ENCODE measurements at regions not wholly inside any gene's neighbourhood (a gene's known extent, or its start where the extent isn't known, plus 50 kb on each side); places are given as distances from the start of the nearest gene placed in this dataset.

DNA sequence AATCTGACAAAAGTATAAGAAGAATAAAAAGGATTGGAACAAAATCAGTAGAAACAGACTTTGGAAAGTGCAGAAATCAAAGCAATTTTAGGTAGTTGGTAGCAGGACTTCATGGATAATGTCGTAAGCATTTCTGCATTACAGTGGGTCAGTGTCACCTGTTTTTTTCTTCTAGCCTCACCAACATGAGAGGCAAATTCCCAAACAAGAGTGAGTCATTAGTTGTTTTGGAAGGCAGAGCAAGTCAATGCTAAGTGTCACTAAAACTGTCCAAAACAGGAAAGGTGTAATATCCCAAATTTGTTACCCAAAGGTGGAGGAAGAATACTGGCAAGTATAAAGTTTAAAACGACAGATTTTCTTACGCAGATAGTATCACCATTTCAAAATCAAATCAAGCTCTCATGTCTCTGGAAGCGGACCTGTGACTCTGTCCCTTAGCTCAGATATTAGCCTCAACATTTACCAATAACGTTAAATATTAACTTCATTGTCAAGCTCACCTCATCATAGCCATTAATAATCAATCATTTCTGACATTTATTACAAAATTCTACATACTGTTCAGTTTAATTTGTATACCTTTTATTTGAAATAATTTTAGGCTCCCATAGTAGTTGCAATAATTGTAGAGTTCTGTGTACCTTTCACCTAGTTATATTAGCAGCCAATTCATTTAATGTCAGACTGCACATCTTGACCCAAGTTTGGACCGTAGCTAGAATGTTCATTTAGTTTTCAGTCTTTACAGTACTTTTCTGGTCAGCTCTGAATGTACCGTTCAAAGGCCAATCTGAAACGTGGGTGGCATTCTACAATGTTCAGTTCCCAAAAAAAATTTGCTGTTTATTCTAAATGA is 901.2 kb upstream of the COX7C start:
- H3K27me3 ChIP-seq (ENCODE audit: insufficient read depth, low read length, poor library complexity, severe bottlenecking): no peaks in the 10 kb centered on the region
- H3K36me3 ChIP-seq (ENCODE audit: insufficient read depth, low read length): no peaks in the 10 kb centered on the region
- no peak for TF ChIP-seq EZH2phosphoT487 (IDR thresholded peaks at IDR 0.05; ENCODE audit: borderline replicate concordance)

DNA sequence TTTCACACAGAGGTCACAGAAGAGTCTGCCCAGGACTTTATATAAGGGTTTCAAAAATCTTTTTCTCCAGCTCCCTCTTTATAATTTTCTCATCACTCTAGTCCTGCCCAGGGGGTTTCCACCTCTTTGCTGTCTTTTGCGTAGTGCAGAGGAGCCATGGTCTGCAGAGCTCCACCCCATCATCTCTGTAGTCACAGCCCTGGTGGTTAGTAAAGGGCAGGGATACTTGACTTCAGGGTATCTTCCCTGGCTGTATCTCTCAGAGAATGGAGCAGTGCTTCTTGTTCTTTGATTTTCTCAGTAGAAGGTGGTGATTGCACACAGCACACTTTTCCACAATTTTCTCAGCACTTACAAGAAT is 900.6 kb upstream of the COX7C start:
- Histone ChIP-seq H3K27me3 (ENCODE audit: insufficient read depth, low read length, poor library complexity, severe bottlenecking) (no peaks in the 10 kb centered on the region), H3K4me3 (ENCODE audit: low read length, poor library complexity, severe bottlenecking) (no peak overlapping the region), H3K36me3 (ENCODE audit: insufficient read depth, low read length) (no peaks in the 10 kb centered on the region), H3K9me2 (replicated peaks; ENCODE audit: low read depth, low read length) (no peaks in the 10 kb centered on the region), H3K79me2 (ENCODE audit: insufficient read depth, low read length) (no peaks in the 10 kb centered on the region), H3K9ac (ENCODE audit: low read depth, low read length, poor library complexity, severe bottlenecking) (no peak overlapping the region), H3K4me1 (ENCODE audit: insufficient read depth, low read length, poor library complexity, severe bottlenecking) (no peaks in the 10 kb centered on the region), H3K9me3 (ENCODE audit: insufficient read depth, low read depth, low read length) (no peaks in the 10 kb centered on the region), H3K4me2 (ENCODE audit: low read depth, low read length, poor library complexity, severe bottlenecking) (no peak overlapping the region), H3F3A (ENCODE audit: low read depth) (no peaks in the 10 kb centered on the region), H4K20me1 (ENCODE audit: insufficient read depth, low read length, poor library complexity, severe bottlenecking) (no peaks in the 10 kb centered on the region), H2AFZ (ENCODE audit: low read length) (no peak overlapping the region)
- no peak for TF ChIP-seq EZH2phosphoT487 (IDR thresholded peaks at IDR 0.05; ENCODE audit: borderline replicate concordance)
- TF ChIP-seq, protein P1, sequence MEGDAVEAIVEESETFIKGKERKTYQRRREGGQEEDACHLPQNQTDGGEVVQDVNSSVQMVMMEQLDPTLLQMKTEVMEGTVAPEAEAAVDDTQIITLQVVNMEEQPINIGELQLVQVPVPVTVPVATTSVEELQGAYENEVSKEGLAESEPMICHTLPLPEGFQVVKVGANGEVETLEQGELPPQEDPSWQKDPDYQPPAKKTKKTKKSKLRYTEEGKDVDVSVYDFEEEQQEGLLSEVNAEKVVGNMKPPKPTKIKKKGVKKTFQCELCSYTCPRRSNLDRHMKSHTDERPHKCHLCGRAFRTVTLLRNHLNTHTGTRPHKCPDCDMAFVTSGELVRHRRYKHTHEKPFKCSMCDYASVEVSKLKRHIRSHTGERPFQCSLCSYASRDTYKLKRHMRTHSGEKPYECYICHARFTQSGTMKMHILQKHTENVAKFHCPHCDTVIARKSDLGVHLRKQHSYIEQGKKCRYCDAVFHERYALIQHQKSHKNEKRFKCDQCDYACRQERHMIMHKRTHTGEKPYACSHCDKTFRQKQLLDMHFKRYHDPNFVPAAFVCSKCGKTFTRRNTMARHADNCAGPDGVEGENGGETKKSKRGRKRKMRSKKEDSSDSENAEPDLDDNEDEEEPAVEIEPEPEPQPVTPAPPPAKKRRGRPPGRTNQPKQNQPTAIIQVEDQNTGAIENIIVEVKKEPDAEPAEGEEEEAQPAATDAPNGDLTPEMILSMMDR (conservative IDR thresholded peaks at IDR 0.05; ENCODE audit: low read length): no peak

More for the DNA sequence above, 901.2 kb upstream of the COX7C start:
- Histone ChIP-seq H3K9ac (ENCODE audit: low read depth, low read length, poor library complexity, severe bottlenecking) (no peak overlapping the region), H4K20me1 (ENCODE audit: insufficient read depth, low read length, poor library complexity, severe bottlenecking) (no peaks in the 10 kb centered on the region), H3K4me1 (ENCODE audit: insufficient read depth, low read length, poor library complexity, severe bottlenecking) (no peaks in the 10 kb centered on the region), H3K4me2 (ENCODE audit: low read depth, low read length, poor library complexity, severe bottlenecking) (no peak overlapping the region), H3K9me3 (ENCODE audit: insufficient read depth, low read depth, low read length) (no peaks in the 10 kb centered on the region), H3K79me2 (ENCODE audit: insufficient read depth, low read length) (no peaks in the 10 kb centered on the region), H3F3A (ENCODE audit: low read depth) (no peaks in the 10 kb centered on the region), H2AFZ (ENCODE audit: low read length) (no peak overlapping the region), H3K9me2 (replicated peaks; ENCODE audit: low read depth, low read length) (no peaks in the 10 kb centered on the region), H3K4me3 (ENCODE audit: low read length, poor library complexity, severe bottlenecking) (no peak overlapping the region)

DNA sequence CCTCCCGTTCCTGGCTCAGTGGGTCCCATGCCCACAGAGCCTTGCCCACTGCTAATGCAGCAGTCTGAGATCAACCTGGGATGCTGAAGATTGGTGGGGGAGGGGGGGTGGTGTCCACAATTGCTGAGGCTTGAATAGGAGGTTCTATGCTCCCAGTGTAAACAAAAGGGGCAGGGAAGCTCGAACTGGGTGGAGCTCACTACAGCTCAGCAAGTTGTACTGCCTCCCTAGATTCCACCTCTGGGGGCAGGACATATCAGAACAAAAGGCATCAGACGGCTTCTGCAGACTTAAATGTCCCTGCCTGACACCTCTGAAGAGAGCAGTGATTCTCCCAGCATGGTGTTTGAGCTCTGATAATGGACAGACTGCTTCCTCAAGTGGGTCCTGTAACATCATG is 885.6 kb upstream of the COX7C start:
- H2AFZ ChIP-seq (ENCODE audit: low read length): no peak overlapping the region
- no peaks in the 10 kb centered on the region for H3K9me3 ChIP-seq (ENCODE audit: insufficient read depth, low read depth, low read length)
- H3K79me2 ChIP-seq (ENCODE audit: insufficient read depth, low read length): no peaks in the 10 kb centered on the region
- no peaks in the 10 kb centered on the region for H3K36me3 ChIP-seq (ENCODE audit: insufficient read depth, low read length)
- no peaks in the 10 kb centered on the region for H3K27me3 ChIP-seq (ENCODE audit: insufficient read depth, low read length, poor library complexity, severe bottlenecking)
- H3K4me2 ChIP-seq (ENCODE audit: low read depth, low read length, poor library complexity, severe bottlenecking): no peak overlapping the region
- H3K4me1 ChIP-seq (ENCODE audit: insufficient read depth, low read length, poor library complexity, severe bottlenecking): no peaks in the 10 kb centered on the region
- no peaks in the 10 kb centered on the region for H4K20me1 ChIP-seq (ENCODE audit: insufficient read depth, low read length, poor library complexity, severe bottlenecking)
- TF ChIP-seq EZH2phosphoT487 (IDR thresholded peaks at IDR 0.05; ENCODE audit: borderline replicate concordance): no peak
- TF ChIP-seq, protein P1 (conservative IDR thresholded peaks at IDR 0.05; ENCODE audit: low read length): no peak
- no peaks in the 10 kb centered on the region for H3F3A ChIP-seq (ENCODE audit: low read depth)
- H3K9me2 ChIP-seq (replicated peaks; ENCODE audit: low read depth, low read length): no peaks in the 10 kb centered on the region
- no peak overlapping the region for H3K4me3 ChIP-seq (ENCODE audit: low read length, poor library complexity, severe bottlenecking)
- H3K9ac ChIP-seq (ENCODE audit: low read depth, low read length, poor library complexity, severe bottlenecking): no peak overlapping the region

DNA sequence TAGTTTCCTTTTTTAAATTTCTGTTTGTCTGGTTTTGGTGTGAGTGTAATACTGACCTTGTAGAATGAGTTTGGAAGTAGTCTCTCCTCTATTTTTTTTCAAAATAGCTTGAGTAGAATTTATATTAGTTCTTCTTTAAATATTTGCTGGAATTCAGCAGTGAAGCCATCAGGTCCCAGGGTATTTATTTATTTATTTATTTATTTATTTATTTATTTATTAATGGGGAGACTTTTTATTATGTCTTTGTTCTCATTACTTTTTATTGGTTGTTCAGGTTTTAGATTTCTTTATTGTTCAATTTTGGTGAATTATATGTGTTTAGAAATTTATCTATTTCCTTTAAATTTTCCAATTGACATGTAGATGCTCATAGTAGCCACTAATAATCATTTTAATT is 875.8 kb upstream of the COX7C start:
- Histone ChIP-seq H3K36me3 (ENCODE audit: insufficient read depth, low read length) (no peaks in the 10 kb centered on the region), H3K4me1 (ENCODE audit: insufficient read depth, low read length, poor library complexity, severe bottlenecking) (no peaks in the 10 kb centered on the region), H3K79me2 (ENCODE audit: insufficient read depth, low read length) (no peaks in the 10 kb centered on the region), H3K9me2 (replicated peaks; ENCODE audit: low read depth, low read length) (no peaks in the 10 kb centered on the region), H3K9me3 (ENCODE audit: insufficient read depth, low read depth, low read length) (no peaks in the 10 kb centered on the region), H2AFZ (ENCODE audit: low read length) (no peak overlapping the region), H4K20me1 (ENCODE audit: insufficient read depth, low read length, poor library complexity, severe bottlenecking) (no peaks in the 10 kb centered on the region), H3K4me2 (ENCODE audit: low read depth, low read length, poor library complexity, severe bottlenecking) (no peak overlapping the region), H3K9ac (ENCODE audit: low read depth, low read length, poor library complexity, severe bottlenecking) (no peak overlapping the region), H3K27me3 (ENCODE audit: insufficient read depth, low read length, poor library complexity, severe bottlenecking) (no peaks in the 10 kb centered on the region), H3K4me3 (ENCODE audit: low read length, poor library complexity, severe bottlenecking) (no peak overlapping the region), H3F3A (ENCODE audit: low read depth) (no peaks in the 10 kb centered on the region)
- TF ChIP-seq, protein P1 (conservative IDR thresholded peaks at IDR 0.05; ENCODE audit: low read length): no peak
- TF ChIP-seq EZH2phosphoT487 (IDR thresholded peaks at IDR 0.05; ENCODE audit: borderline replicate concordance): no peak

Measured in Loucy (cell line).